Hepatocyte (in vitro differentiated cells): ENCODE measurements at regions not wholly inside any gene's neighbourhood (a gene's known extent, or its start where the extent isn't known, plus 50 kb on each side); places are given as distances from the start of the nearest gene placed in this dataset.
A peak's percentile ranks its signal among the peaks of the same experiment; 100 is the strongest.

Source experiments
- DNase-seq: peaks from one replicate; pipeline ENCODE4 v3.0.0-alpha.2; 2016; ENCODE audit warnings: low spot score
- H2AFZ ChIP-seq: fragments of 200-600 bp; sonication (generic); 2 replicates; pipeline ENCODE4 v1.6.0; 2016; ENCODE audit warnings: antibody characterized with exemption, mild to moderate bottlenecking
- H3K27ac ChIP-seq: fragments of 200-600 bp; sonication (generic); 2 replicates; pipeline ENCODE4 v1.5.1; 2016; ENCODE audit warnings: mild to moderate bottlenecking
- H3K27me3 ChIP-seq: fragments of 200-600 bp; sonication (generic); 2 replicates; pipeline ENCODE4 v1.6.1; 2016
- H3K36me3 ChIP-seq: fragments of 200-600 bp; sonication (generic); replicated peaks from 2 replicates; pipeline ENCODE4 v1.5.1; 2016; ENCODE audit warnings: low read depth; ENCODE audit not compliant: insufficient read depth
- H3K4me1 ChIP-seq: fragments of 200-600 bp; sonication (generic); 2 replicates; pipeline ENCODE4 v1.5.1; 2016; ENCODE audit warnings: mild to moderate bottlenecking, moderate library complexity; ENCODE audit not compliant: insufficient read depth
- H3K4me2 ChIP-seq: fragments of 200-600 bp; sonication (generic); 2 replicates; pipeline ENCODE4 v1.6.0; 2016
- H3K4me3 ChIP-seq: fragments of 200-600 bp; sonication (generic); 2 replicates; pipeline ENCODE4 v1.5.1; 2016; ENCODE audit warnings: mild to moderate bottlenecking
- H3K79me2 ChIP-seq: fragments of 200-600 bp; sonication (generic); 2 replicates; pipeline ENCODE4 v1.6.0; 2017; ENCODE audit warnings: mild to moderate bottlenecking
- H3K9me2 ChIP-seq: fragments of 200-600 bp; sonication (generic); replicated peaks from 2 replicates; pipeline ENCODE4 v1.6.0; 2017; ENCODE audit warnings: mild to moderate bottlenecking; ENCODE audit not compliant: insufficient read depth
- H3K9me3 ChIP-seq: fragments of 200-600 bp; sonication (generic); 2 replicates; pipeline ENCODE4 v1.5.1; 2016; ENCODE audit warnings: low read depth, mild to moderate bottlenecking
- H4K20me1 ChIP-seq: fragments of 200-600 bp; sonication (generic); 2 replicates; pipeline ENCODE4 v1.6.0; 2016; ENCODE audit warnings: mild to moderate bottlenecking; ENCODE audit not compliant: insufficient read depth, poor library complexity, severe bottlenecking
- CTCF ChIP-seq: fragments of 200-600 bp; sonication (generic); IDR thresholded peaks from 2 replicates; pipeline ENCODE4 v1.5.1; 2016; ENCODE audit warnings: antibody characterized with exemption, mild to moderate bottlenecking; ENCODE audit not compliant: poor library complexity
- EZH2 ChIP-seq: fragments of 200-600 bp; sonication (generic); IDR thresholded peaks from 2 replicates; pipeline ENCODE4 v1.6.1; 2016; ENCODE audit warnings: antibody characterized with exemption, mild to moderate bottlenecking, borderline replicate concordance
- EZH2phosphoT487 ChIP-seq: fragments of 200-600 bp; sonication (generic); IDR thresholded peaks from one replicate; pipeline ENCODE4 v1.6.1; 2018; ENCODE audit warnings: antibody characterized with exemption, mild to moderate bottlenecking, low read depth, moderate library complexity; ENCODE audit not compliant: unreplicated experiment, severe bottlenecking
- WGBS: methylation state at CpG from one replicate; pipeline ENCODE4 v1.1.6; 2016; ENCODE audit warnings: low lambda C conversion rate; ENCODE audit errors: missing lambda C conversion rate; 5-methylcytosine and 5-hydroxymethylcytosine counted together

GRCh38 chr9:90974643-90975245 lies 173.1 kb downstream of the SYK start:
- Histone ChIP-seq H4K20me1 (no peaks in the 10 kb centered on the region), H3K4me2 (no peak overlapping the region), H3K27me3 (no peaks in the 10 kb centered on the region), H3K36me3 (no peaks in the 10 kb centered on the region), H3K4me3 (no peak overlapping the region), H3K27ac (no peak overlapping the region), H3K9me2 (no peaks in the 10 kb centered on the region), H3K79me2 (no peaks in the 10 kb centered on the region), H3K4me1 (peaks cover 6% of the 10 kb centered on the region), H3K9me3 (no peaks in the 10 kb centered on the region), H2AFZ (no peak overlapping the region)
- 80% methylated on average over 9 of the region's 9 CpGs for WGBS
- DNase-seq: no peak
- TF ChIP-seq CTCF: no peak
- TF ChIP-seq EZH2phosphoT487: no peak
- TF ChIP-seq EZH2: no peak

GRCh38 chr9:90975781-90976538 lies 174.3 kb downstream of the SYK start:
- no peak for DNase-seq
- H2AFZ ChIP-seq: no peak overlapping the region

GRCh38 chr9:90979138-90979551 lies 177.5 kb downstream of the SYK start:
- 72% methylated on average over 7 of the region's 7 CpGs for WGBS
- Histone ChIP-seq H3K27ac (no peak overlapping the region), H3K4me3 (no peak overlapping the region), H4K20me1 (no peaks in the 10 kb centered on the region), H3K36me3 (no peaks in the 10 kb centered on the region), H3K9me2 (no peaks in the 10 kb centered on the region), H2AFZ (peak overlapping the region; percentile 12), H3K4me1 (peaks cover 6% of the 10 kb centered on the region), H3K4me2 (no peak overlapping the region), H3K9me3 (no peaks in the 10 kb centered on the region), H3K27me3 (no peaks in the 10 kb centered on the region), H3K79me2 (no peaks in the 10 kb centered on the region)
- no peak for DNase-seq
- TF ChIP-seq CTCF (no peak), EZH2phosphoT487 (no peak), EZH2 (no peak)

More at GRCh38 chr9:90975781-90976538, 174.3 kb downstream of the SYK start:
- Histone ChIP-seq H4K20me1 (no peaks in the 10 kb centered on the region), H3K27ac (no peak overlapping the region), H3K4me2 (no peak overlapping the region), H3K27me3 (no peaks in the 10 kb centered on the region), H3K4me3 (no peak overlapping the region), H3K79me2 (no peaks in the 10 kb centered on the region), H3K36me3 (no peaks in the 10 kb centered on the region), H3K9me2 (no peaks in the 10 kb centered on the region), H3K4me1 (peaks cover 6% of the 10 kb centered on the region), H3K9me3 (no peaks in the 10 kb centered on the region)
- TF ChIP-seq CTCF (no peak), EZH2phosphoT487 (no peak), EZH2 (no peak)
- WGBS: 90% methylated on average over 22 of the region's 22 CpGs
